Testis (tissue), 2 donors: ENCODE measurements at regions not wholly inside any gene's neighbourhood (a gene's known extent, or its start where the extent isn't known, plus 50 kb on each side); places are given as distances from the start of the nearest gene placed in this dataset.

Experiments
- CTCF ChIP-seq, 3 experiments: fragments of 450-650 bp in 2 of 3; fragments of 200-600 bp in 1 of 3; sonication (generic) in 1 of 3; IDR thresholded peaks; one replicate each; pipeline ENCODE4 v1.5.1; 2016 to 2019; ENCODE audit warnings: antibody characterized with exemption in 3 of 3, mild to moderate bottlenecking in 2 of 3, moderate library complexity in 1 of 3
- POLR2A ChIP-seq: fragments of 450-650 bp; IDR thresholded peaks from one replicate; pipeline ENCODE4 v1.6.1; 2017; ENCODE audit warnings: antibody characterized with exemption, mild to moderate bottlenecking, moderate library complexity

GRCh38 chr14:40398981-40399380 is 966.7 kb upstream of the FBXO33 start:
- TF ChIP-seq POLR2A (no peak), CTCF (IDR thresholded peaks at IDR 0.05) (no peak)
